HG02571 (cell line): ENCODE measurements at regions not wholly inside any gene's neighbourhood (a gene's known extent, or its start where the extent isn't known, plus 50 kb on each side); places are given as distances from the start of the nearest gene placed in this dataset.

Source experiments
- ATAC-seq: cut with Tn5 transposase; IDR thresholded peaks from one replicate; pipeline ENCODE4 v1.9.1; 2021; ENCODE audit warnings: mild to moderate bottlenecking, moderate library complexity; ENCODE audit not compliant: unreplicated experiment

DNA sequence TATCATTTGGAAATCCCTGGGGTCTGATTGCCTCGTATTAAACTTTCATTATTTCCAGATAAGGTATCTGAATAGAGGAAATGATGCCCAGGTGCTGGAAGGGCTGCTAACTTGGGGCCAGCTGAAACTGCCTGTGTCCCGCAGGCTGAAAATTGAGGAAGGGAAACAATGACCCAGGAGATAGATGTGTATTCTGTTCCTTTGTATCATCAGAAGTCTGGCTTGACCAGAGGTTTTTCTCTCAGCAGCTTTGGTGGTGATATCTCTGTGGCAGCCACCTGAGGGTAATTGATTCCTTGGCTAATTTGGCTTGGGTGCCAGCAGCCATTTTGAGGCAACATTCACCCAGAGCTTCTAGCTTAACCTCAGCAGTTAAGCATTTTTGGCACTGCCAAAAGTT is 90.0 kb upstream of the STT3B start:
- ATAC-seq, result no peak

DNA sequence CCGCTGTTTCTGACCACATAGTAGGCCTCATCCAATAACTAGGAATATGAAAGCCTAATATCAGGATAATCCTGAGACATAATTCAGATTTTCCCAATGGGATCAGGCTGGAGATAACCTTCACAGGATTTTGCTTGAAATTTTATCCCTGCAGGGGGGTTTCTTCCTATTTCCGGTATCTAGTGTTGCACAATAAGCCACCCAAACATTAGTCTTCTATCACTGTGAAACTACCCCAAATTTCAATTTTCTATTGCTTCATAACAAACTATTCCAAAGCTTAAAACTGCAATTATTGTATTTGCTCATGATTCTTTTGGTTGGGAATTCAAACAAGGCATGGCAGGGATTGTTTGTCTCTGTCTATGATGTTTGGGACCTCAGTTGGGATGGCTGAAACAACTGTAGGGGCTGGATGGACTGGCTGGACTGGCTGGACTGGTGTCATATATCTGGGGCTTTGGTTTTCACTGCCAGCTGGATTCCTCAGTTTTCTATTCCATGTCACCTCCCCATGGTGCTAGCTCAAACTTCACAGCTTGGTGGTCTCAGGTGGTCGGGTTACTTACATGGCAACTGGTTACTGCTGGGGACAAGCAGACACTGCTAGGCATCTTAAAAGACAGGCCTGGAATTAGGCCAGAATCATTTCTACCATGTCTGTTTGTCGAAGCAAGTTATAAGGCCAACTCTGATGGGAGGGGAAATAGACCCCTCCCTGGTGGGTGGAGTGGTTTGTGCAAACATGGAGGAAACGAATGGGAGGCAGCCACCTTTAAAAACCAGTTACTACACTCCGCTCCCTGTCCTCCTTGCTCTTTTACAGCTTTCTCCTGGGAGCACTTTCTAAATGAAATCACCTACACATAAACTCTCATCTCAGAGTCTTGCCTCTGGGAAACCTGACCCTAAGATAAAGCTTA is 88.2 kb upstream of the STT3B start:
- ATAC-seq, result no peak

DNA sequence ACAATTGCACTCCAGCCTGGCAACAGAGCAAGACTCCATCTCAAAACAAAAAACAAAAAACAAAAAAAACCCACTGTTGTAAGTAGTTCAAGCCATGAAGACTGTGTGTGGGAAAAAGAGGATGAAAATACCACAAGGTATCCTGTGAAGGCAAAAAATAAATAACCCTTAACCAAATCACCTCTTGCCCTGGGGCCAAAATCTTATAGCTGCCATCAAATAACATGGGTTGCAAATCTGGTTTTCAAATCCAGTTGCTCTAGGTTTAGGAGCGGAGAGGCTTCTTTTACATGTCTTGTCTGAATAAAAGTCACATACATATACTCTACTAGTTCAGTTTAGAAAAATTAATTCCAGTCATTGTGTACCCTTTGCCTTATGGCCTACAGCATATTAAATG is 87.0 kb upstream of the STT3B start:
- ATAC-seq, result no peak

DNA sequence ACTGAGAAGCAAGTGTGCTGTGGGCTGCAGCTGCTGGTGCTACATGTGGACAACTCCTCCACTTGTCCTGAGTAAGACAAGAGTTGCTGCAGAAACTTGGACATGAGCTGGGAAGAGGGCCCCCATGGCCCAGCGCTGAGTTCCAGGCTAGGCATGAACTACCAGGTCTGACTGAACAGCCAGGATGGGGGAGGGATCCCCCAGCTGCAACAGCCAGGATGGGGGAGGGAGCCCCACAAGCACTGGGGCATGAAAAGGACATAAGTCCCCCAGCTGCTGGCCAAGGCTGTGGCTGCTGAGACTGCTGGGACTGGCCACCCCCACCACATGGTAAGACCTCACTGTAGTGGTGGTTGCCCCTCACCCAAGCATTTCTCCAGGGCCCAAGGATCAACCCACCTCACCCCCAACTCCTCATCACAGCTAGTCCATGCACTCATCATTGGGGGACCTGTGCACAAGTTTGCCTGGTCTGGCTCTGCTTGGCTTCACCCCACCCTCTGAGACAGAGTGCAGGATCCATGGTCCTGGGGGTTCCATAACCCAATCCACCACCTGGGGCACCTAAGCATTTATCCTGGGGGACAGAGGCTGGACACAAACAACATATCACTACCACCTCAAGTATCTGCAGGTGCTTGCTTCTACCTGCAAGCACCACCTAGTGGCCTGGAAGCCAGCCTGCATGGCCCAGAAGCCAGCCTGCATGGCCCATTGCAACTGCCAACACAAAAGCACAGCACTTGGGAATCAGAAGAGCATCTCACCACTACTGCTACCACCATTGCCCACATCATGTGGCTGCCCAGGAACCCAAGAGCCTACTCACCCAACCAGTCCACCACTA is 84.5 kb upstream of the STT3B start:
- peak; percentile 69 for ATAC-seq

DNA sequence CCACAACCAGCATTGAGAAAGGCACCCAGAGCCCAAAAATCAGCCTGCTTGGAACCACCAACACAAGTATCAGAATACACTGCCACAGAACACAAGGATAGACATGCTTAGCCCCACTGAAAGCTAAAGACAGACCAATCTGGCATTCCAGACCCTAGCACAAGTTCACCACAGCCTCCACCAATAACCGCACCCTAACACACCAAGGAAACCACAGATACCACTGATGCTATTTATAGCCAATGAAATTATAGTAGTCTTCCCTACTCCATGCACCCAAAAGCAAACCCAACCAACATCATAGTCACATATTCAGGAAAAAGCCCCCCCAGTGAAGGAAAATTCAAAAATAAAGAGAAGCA is 83.9 kb upstream of the STT3B start:
- ATAC-seq, result peak; percentile 11

DNA sequence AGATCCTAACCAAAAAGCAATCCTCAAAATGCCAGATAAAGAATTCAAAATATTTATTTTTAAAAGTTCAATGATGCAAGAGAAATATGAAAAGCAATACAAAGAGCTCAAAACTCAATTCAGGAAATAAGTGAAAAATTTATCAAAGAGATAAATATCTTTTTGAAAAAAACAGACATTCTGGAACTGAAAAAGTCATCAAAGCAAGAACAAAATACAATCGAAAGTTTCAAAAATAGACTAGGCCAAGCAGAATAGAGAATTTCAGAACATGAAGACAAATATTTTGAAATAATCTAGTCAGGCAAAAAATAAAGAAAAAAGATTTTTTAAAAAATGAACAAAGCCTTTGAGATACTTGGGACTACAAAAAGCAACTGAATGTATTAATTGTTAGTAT is 83.4 kb upstream of the STT3B start:
- no peak for ATAC-seq

DNA sequence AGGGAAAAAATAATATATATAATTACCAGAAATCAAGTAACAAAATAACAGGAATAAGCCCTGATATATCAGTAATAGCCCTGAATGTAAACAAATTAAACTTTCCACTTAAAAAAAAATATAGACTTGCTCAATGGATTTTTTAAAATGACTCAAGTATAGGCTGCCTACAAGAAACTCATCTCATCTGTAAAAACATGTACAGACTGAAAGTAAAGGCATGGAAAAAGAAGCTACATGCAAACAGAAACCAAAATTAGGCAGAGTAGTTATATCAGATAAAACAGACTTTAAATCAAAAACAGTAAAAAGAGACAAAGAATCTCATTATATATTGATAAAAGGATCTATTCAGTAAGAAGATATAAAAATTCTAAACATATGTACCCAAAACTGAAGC is 82.4 kb upstream of the STT3B start:
- no peak for ATAC-seq

DNA sequence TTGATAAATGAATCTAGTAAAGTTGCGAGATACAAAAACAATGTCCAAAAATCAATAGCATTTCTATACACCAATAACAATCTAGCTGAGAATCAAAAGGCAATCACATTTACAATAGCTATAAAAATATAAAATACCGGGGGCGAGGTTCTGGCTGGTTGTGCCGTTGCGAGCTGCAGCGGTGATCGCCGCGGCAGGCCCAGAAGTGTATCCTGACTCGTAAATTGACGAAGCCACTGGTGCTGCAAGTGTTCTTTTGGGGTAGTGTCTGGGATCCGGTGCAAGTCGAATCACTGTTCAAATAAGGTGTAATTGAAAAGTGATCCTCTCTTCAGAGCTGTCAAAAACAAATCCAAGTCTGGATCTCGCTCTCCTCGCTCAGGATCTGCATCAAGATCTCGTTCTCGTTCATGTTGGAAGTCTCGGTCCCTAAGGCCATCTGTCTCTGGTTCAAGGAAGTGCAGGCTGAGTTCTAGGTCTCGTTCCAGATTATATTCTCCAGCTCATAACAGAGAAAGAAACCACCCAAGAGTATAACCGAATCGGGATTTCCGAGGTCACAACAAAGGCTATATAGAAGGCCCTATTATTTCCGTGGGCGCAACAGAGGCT is 80.1 kb upstream of the STT3B start:
- ATAC-seq, result no peak

DNA sequence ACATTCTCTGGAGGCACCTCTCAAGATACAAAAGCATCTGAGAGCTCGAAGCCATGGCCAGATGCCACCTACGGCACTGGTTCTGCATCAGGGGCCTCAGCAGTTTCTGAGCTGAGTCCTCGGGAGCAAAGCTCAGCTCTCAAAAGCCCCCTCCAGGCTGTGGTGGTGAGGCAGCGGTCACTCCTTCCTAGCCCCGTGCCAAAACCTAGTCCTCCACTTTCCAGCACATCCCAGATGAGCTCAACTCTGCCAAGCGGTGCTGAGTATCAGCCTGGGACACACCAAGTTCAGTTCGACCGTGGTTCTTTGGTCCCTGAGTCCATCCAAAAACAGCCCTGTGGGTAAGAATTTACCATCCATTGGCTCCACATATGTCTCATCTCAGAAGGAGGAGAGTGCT is 79.3 kb upstream of the STT3B start:
- ATAC-seq, result no peak

DNA sequence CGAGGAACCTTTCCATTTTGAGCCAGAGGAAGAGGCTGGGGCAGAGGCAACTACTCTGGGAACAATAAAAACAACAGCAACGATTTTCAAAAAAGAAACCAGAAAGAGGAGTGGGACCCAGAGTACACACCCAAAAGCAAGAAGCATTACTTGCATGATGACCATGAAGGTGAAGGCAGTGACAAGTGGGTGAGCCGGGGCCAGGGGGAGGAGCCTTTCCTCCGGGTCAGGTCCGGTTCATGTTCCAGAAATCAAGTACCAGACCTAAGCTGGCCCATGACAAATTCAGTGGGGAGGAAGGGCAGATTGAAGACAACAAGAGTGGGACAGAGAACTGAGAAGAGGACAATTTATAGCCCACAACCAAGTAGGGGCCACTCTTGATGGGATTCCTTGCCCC is 77.2 kb upstream of the STT3B start:
- no peak for ATAC-seq

DNA sequence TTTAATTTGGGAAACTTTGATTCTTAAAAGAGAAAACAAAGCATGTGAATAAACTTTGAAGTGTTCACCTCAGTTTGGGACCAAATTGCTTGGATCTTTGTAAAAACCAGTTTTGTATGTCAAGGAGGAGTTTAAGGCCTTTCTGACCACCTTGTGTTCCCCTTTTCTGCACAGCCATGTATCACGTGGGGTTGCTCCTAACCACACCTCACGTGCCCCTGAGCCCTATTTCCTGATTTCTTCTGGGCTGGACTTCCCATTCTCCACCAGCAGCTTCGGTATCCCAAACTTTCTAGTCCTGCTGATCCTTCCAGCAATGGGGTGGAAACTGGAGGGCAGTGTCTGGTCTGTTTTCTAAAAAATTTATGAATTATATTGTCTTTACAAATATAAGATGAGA is 76.4 kb upstream of the STT3B start:
- ATAC-seq, result no peak

DNA sequence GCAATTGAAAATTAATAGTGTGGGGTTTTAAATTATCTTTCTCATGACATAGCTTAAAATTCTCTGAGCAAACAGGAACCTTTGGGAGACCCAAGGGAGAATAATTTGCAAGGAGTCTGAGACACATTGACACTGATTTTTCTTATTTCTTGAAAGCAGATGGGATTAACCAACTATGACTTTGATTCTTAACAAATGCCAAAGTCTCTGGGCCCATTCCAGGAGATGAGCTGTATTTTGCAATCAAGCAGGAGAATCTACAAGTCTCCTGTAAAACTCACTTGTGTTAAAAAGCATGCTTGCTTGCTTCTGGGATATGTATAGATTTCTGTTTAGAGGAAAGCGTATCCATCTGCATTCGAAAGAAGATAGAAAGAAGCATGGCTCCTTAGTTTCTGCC is 71.3 kb upstream of the STT3B start:
- no peak for ATAC-seq

DNA sequence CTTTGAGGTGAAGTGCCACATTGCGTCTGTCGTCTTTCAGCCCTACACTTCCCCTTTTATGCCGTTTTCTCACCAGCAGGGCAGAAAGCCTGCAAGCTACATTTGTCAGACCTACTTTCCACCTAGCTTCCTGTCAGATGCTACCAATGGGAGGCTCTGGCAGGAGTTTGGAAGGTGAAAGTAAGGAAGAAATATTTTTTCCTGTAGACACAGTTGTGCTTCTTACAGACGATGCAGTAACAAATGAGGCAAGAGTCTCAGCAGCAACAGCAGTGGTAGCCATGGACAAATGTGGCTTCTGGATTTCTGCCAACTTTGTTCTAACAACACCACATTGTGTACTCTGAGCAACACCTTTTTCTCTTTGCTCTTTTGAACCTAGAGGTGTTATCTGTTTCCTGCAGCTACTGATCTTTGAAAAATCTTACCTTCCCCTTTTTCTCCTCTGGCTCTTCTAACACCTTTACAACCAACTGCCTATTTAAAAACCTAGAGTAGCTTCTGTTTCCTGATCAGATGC is 70.6 kb upstream of the STT3B start:
- peak; percentile 72 for ATAC-seq

DNA sequence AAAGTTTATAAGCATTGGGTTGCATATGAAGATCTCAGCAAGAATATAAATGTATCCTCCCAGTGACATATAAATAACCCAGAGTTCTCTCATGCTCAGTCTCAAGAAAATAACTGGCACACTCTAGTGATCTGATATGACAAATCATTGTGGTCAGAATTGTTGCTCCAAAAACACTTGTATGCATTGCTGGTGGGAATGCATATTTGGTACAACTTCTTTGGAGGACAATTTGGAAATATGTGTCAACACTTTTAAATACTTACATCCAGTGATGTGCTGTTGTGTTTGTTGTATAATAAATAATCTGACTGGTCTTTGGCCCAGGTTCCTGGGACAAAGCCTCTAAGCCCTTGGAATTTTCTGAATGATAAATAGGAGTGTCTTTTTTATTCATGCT is 66.7 kb upstream of the STT3B start:
- ATAC-seq, result no peak

DNA sequence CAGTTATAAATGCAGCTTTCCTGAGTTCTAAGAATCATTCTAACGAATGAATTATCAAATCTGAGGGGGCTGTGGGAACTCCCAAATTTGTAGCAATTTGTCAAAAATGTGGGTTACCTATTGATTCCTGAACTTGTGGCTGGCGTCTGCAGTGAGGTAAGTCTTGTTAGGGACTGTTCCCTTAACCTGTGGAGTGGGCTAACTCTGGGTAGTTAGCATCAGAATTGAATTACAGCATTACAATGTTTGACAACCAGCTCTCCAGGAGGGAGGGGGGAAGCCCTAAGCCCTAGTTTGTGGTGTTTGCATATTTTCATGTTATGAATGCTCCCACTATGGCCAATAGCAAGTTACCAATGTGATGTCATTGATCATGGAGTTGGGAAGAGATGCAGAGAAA is 65.9 kb upstream of the STT3B start:
- ATAC-seq, result no peak

DNA sequence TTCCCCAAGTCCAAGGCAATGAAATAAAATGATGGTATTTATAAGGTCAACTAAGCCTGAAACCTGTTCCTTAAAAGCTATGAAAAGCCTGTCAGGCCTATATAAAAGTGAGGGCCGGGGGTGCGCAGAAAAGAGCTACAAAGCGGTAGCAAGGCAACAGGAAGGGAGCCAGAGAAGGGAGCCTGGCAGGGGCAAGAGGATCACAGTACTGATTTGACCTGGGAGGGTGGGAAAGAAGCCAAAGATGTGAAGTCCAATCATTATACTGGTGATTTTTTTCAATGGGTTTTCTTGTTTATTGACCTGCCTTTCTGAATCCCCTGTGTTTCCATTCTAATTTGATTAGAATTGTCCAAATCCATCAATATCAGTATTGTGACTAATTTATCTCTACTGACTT is 64.3 kb upstream of the STT3B start:
- no peak for ATAC-seq

DNA sequence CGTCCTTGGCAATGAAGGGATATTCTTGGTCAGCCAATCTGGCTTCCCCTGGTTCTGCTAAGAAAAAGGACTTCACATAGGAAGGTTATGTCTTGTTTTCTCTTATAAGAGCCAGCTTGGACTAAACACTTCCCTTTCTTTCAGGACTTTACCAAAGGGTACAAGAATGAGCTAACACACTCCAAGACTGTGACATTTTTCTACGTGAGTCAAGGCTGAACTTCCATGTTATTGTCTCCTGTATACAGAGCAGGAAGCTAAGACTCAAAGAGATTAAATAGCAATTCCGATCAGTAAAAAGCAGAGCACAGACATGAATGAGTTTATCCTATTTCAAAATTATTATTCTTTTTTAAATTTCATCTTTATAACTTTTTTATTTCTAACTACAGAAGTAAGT is 63.3 kb upstream of the STT3B start:
- ATAC-seq, result no peak

DNA sequence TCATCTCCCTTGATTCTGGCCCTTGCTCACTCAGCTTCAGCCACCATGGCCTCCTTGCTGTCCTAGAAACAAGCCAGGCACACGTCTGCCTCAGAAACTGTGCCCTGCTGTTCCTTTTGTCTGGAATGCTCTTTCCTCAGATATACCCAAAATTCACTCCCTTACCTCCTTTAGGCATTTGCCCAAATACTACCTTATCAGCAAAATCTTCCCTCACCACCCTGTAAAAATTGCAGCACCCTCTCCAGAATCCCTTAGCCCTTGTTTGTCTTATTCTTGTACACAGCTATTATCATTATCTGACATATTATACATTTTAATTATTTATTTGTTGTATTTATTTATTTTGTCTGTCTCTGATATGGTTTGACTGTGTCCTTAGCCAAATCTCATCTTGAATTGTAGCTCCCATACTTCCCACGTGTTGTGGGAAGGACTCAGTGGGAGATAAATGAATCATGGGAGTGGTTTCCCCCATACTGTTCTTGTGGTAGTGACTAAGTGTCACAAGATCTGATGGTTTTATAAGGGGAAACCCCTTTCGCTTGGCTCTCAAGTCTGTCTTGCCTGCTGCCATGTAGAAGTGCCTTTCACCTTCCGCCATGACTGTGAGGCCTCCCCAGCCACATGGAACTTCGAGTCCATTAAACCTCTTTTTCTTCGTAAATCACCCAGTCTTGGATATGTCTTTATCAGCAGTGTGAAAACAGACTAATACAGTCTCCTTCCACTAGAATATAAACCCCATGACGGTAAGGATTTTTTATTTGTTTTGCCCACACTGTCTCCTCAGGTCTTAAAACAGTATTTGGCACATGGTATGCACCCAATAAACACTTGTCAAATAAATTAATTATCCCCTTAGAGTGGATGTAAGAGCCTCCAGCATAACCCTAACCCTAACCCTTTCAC is 60.0 kb upstream of the STT3B start:
- ATAC-seq, result no peak

DNA sequence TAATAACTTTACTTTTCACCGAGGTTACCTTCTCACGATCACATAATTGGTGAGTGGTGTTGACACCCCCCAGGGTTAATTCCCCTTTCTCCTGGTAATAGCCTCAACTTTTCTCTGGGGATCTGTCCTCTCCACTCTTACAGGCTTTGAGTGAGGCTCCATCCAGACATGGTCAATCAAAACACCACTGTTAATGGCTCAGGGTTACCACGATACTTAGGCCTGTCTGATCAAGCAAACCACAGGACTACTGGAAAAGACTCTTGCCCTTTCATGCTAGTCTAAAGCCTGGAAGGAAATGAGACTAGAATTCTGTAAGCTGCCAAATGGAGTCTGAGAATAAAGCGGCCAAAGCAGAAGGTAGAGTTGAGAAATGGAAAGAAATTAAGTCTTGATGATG is 56.5 kb upstream of the STT3B start:
- no peak for ATAC-seq

DNA sequence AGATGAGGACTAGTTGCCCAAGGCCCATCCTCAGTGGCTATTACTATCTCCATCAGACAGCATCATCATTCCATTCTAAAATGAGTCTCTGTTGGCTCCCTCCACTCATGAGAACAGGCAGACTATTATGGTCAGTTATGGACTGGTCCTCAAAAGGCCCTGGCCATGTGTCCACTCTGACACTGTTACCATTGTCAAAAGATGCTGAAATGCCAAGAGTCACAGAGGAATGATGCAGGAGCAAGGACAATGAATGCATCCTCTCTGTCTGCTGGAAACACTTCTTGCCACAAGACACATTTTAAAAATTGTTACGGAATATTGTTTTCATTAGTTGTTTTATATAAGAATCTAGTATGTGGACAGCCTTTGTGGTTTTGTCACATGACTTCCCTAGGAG is 53.3 kb upstream of the STT3B start:
- no peak for ATAC-seq

DNA sequence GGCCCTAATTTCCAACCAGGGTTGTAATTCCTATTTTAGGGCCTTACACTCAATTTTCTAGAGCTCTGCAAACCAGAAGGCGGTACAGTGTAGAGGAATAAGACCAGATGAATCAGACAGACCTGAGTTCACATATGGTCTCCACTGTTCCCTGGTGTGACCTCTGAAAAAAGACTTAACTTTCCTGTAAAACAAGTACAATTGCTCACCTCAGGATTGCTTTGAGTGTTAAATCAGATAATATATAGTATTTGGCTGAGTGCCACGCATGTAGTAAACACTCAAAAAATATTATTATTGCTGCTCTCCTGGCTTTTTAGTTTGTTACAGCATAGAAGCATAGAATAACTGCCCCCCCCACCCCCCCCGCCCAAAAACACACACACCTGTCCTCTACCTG is 51.0 kb upstream of the STT3B start:
- ATAC-seq, result no peak
